Right renal cortex interstitium (tissue), 3 donors: ENCODE measurements at regions not wholly inside any gene's neighbourhood (a gene's known extent, or its start where the extent isn't known, plus 50 kb on each side); places are given as distances from the start of the nearest gene placed in this dataset.
A peak's percentile ranks its signal among the peaks of the same experiment; 100 is the strongest.
"Not testable (repeated sequence)": the region's sequence is repeated elsewhere in the genome, so short reads cannot be mapped to it uniquely, and the experiment has no call there.

Experiments
- DNase-seq, 3 donors: peaks; one replicate each; pipeline ENCODE4 v3.0.0-alpha.2; 2013; ENCODE audit warnings: low read depth in 3 of 3, low spot score in 2 of 3

- DNase-seq: no peak
Measured at GRCh38 chr6:121897337-121897760, 461.9 kb downstream of the GJA1 start.

DNA sequence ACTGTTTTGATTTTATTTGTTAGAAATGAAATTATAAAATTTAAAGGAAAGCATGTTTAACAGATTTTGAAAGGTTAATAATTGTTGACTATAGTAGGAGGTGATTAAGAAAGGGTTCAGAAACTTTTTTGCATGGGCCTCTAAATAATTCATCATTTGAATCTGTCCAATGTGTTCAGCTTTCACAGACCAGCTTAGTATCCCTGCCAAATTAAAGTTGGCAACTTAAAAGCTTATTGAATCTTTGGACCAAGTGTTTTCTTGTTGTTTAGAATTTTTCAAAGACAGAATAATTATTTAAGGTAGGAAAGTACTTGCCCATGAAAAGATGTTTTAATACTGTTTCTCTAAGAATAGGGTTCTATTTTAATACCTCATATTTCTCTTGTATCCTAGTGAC, 466.0 kb downstream of the GJA1 start:
- DNase-seq: no peak

DNA sequence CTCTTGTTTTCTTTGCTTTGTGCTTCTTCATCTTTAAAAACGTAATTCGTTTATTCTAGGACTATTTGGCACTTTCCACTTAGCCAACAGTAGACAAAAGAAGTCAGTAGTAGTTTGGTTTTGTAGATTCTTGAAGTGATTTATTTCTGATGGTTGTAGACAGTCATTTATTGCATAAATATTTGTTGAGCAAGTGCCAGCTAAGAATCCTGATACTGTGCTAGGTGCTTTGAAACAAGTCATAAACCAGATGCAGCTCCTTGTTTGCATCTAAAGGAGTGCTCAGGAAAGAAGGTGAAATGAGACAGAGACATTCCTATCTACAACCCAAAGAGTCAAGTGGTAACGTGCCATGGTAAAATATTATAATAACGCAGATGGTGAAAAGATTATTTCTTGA, 469.1 kb downstream of the GJA1 start:
- no peak for DNase-seq

DNA sequence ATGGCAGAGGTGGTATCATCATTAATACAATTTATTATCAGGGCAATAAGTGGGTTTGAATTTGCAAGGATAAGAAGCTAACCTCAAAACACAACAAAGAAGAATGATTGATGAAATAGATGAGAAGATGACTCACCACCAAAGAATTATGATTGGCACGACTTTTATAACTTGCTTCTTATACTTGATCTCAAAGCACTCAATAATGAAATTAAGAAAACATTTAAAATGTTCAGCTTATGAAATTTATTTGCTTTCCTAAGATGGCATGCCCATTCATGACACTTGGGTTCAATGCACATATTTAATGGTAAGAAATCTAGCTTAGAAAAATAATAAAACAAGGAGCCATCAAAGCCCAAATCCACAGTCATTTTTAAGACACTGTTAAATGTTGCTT, 477.5 kb downstream of the GJA1 start:
- DNase-seq: no peak

- DNase-seq: no peak
Measured at GRCh38 chr6:121917263-121917829, 481.9 kb downstream of the GJA1 start.

DNA sequence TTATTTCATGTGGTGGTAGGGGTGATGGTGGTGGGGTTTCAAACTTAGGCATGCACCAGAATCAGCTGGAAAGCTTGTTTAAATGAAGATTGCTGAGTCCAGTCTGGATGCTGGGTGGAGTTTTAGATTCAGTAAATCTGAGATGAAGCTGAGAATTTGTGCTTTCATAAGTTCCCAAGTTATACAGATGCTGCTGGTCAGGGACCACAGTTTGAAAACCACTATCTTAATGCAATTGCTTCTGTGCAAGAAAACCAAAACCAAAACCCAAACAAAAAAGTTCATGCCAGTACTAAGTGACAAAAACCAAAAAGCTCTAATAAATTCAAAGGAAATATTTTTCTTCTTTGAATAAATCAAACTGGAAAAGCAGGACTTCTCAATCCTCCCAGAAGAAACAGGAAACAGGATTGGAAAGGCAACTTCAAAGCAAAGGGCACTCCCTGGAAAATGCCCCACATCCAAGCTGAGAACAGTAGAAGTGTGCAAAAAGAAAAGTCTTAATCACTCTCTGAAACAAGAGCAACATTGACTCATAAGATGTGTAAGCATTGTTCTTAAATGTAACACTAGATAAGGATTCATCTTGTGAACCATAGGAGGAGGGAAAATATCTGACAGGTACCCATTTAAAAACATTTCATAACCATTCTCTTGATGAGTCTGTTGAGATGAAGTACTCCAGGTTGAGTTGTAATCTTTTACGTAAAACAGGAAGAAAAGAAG, 481.5 kb upstream of the HSF2 start:
- no peak for DNase-seq

DNA sequence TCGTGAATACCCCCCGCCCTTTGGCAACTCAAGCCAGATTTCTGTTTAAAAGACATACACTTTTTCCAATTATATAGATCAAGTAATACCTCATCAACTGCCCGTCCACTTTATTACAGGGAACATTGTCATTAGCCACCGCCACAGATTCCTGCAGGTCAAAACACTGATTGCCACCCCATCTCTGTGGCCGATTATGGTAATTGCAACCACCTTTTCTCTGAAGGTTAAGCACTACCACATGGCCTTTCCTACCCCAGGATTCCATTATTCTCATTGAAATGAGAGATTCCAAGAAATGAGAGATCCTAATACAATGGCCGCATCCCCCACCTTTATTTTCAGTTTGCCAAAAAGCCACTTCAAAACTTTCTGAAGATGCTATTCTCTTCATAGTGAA, 478.8 kb upstream of the HSF2 start:
- DNase-seq: no peak

- DNase-seq: no peak
Measured at GRCh38 chr6:121925024-121925423, 474.4 kb upstream of the HSF2 start.

GRCh38 chr6:121925534-121926255, 473.8 kb upstream of the HSF2 start:
- DNase-seq: no peak

- no peak for DNase-seq
Measured at GRCh38 chr6:121929301-121929700, 470.2 kb upstream of the HSF2 start.

DNA sequence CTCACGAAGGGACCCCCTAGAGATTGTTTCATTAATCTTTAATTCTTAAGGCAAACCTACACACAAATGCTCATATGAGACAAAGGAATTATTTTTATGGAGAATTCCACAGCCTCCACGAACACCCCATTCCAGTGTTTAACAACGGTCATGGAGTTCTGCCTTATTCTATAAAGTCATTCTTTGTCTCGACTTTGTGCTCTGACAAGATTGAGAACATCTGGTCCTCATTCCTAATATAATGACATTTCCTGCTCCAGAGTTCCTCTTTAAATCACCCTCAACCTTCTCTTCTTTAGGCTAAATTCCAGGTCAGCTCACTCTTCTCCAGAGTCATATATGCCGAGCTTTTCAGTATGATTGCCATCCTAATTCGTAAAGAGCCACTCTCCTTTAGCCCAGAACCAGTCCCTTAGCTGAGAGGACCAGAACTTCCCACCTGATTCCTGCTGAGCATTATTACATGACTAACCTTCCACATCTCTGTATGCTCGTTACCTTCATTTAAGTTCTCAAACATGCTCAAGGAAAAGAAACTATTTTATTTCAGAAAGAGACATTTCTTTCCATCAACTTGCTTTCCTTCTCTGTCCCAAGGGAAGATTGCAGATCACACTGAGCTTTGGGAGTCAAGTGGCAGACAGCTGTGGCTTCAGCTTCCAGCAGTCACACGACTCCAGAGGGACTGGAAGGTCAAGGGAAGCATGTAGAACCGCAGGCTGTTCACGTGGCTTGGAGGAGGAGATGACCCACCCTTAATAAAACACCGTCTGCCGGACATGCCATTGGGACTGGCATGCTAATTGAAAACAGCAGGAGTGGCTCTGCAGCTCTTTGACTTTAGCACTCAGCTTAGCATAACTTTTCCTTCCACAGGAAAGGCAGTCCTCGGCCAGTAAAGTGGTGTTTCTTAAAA, 467.1 kb upstream of the HSF2 start:
- peak; percentile 41 to 57 (median 56) for DNase-seq

- no peak for DNase-seq
Measured at GRCh38 chr6:121934451-121934850, 465.0 kb upstream of the HSF2 start.

- no peak for DNase-seq
Measured at GRCh38 chr6:121940728-121941127, 458.7 kb upstream of the HSF2 start.

DNA sequence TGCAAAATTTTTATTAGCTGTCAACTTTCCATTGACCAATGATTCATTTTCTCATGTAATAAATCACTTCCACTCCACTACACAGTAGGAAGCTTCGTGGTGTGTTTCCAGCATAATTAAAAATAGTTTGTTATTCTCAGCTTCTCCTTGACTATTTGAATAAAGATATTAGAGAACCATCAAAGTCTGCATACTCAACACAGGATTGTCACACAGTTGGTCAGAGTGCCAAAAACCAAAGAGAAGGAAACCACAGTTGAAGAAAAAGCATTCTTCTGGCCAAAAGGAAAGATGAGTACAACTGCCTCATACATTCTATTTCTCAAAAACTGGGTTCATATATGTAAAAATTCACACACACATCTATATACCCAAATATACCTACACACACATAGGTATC, 455.1 kb upstream of the HSF2 start:
- no peak for DNase-seq

GRCh38 chr6:121951123-121951522, 448.3 kb upstream of the HSF2 start:
- no peak for DNase-seq

DNA sequence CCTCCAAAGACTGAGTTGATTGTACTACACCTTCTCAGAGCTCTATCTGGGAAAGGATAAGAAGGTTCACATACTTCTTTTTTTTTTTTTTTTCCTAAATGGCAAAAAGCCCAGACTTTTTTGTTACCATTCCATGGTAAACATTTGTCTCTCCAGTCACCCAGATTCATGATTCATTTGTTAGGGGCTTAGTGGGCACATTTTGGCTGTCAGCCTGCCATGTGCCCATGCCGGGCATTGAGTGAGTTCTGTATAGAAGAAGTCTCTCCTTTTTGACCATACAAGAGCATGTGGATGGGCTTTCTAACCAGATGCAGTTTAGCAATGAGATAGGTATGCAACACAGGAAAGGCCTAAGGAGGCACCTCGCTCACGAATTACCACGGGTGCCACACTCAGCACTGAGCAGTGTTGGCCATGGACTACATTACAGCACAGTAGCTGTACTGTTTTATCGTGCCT, 447.5 kb upstream of the HSF2 start:
- no peak for DNase-seq

GRCh38 chr6:121955401-121955800, 444.1 kb upstream of the HSF2 start:
- not testable (repeated sequence) for DNase-seq

GRCh38 chr6:121956782-121957181, 442.7 kb upstream of the HSF2 start:
- DNase-seq: no peak

DNA sequence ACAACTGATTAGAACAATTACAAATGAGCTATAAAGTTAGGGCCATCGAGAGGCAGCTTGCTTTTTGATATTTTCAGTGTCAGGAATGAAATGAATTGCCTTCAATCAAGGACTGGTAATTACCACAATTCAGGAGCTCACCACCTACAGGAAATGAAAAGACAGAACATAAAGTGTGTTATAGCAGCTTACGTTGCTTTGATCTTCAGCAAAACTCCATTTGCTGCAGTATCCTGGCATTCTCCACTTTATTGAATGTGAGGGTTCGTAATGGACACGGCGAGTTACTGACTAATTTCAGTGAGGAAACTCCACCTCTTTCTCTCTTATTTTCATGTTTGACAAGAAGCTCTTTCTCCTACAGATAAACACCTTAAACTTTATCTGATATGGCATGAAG, 440.0 kb upstream of the HSF2 start:
- no peak for DNase-seq

GRCh38 chr6:121961619-121962125, 437.8 kb upstream of the HSF2 start:
- no peak for DNase-seq

- DNase-seq: no peak
Measured at GRCh38 chr6:121963826-121964225, 435.6 kb upstream of the HSF2 start.
